MM.1S (cell line): ENCODE measurements at regions not wholly inside any gene's neighbourhood (a gene's known extent, or its start where the extent isn't known, plus 50 kb on each side); places are given as distances from the start of the nearest gene placed in this dataset.

Experiments
- DNase-seq: peaks from one replicate; pipeline ENCODE4 v3.0.0-alpha.2; 2015
- H2AFZ ChIP-seq: fragments of 300-600 bp; sonication (generic); 2 replicates; pipeline ENCODE4 v1.6.0; 2016; ENCODE audit warnings: antibody characterized with exemption, low read length
- H3F3A ChIP-seq: fragments of 300-600 bp; sonication (generic); 2 replicates; pipeline ENCODE4 v1.6.1; 2016; ENCODE audit warnings: mild to moderate bottlenecking, antibody characterized with exemption, low read length, moderate library complexity, mixed read lengths; ENCODE audit not compliant: insufficient read depth
- H3K27ac ChIP-seq: fragments of 300-600 bp; sonication (generic); 2 replicates; pipeline ENCODE4 v1.5.1; 2016; ENCODE audit warnings: mild to moderate bottlenecking, low read length
- H3K27me3 ChIP-seq: fragments of 300-600 bp; sonication (generic); replicated peaks from 2 replicates; pipeline ENCODE4 v1.6.0; 2016; ENCODE audit warnings: low read length; ENCODE audit not compliant: insufficient read depth
- H3K36me3 ChIP-seq: fragments of 300-600 bp; sonication (generic); replicated peaks from 2 replicates; pipeline ENCODE4 v1.6.1; 2016; ENCODE audit warnings: mild to moderate bottlenecking, low read length, mixed read lengths; ENCODE audit not compliant: insufficient read depth
- H3K4me1 ChIP-seq: fragments of 300-600 bp; sonication (generic); 2 replicates; pipeline ENCODE4 v1.6.1; 2016; ENCODE audit warnings: low read length, mixed read lengths
- H3K4me2 ChIP-seq: fragments of 300-600 bp; sonication (generic); 2 replicates; pipeline ENCODE4 v1.6.0; 2016; ENCODE audit warnings: low read depth, low read length
- H3K4me3 ChIP-seq: fragments of 300-600 bp; sonication (generic); 2 replicates; pipeline ENCODE4 v1.5.1; 2016; ENCODE audit warnings: low read length, mixed read lengths
- H3K79me2 ChIP-seq: fragments of 300-600 bp; sonication (generic); 2 replicates; pipeline ENCODE4 v1.6.1; 2016; ENCODE audit warnings: mixed run types, low read length, mixed read lengths
- H3K9ac ChIP-seq: fragments of 300-600 bp; sonication (generic); 2 replicates; pipeline ENCODE4 v1.6.1; 2016; ENCODE audit warnings: low read length, mixed read lengths
- H3K9me2 ChIP-seq: fragments of 300-600 bp; sonication (generic); replicated peaks from 2 replicates; pipeline ENCODE4 v1.6.1; 2016; ENCODE audit warnings: mild to moderate bottlenecking, low read length, mixed read lengths; ENCODE audit not compliant: insufficient read depth
- H3K9me3 ChIP-seq: fragments of 300-600 bp; sonication (generic); replicated peaks from 2 replicates; pipeline ENCODE4 v1.6.1; 2016; ENCODE audit warnings: mild to moderate bottlenecking, low read length, mixed read lengths; ENCODE audit not compliant: insufficient read depth
- H4K20me1 ChIP-seq: fragments of 300-600 bp; sonication (generic); 2 replicates; pipeline ENCODE4 v1.6.1; 2016; ENCODE audit warnings: mild to moderate bottlenecking, low read length, moderate library complexity, mixed read lengths; ENCODE audit not compliant: insufficient read depth
- EZH2 ChIP-seq: fragments of 300-600 bp; sonication (generic); optimal IDR thresholded peaks from 2 replicates; pipeline ENCODE3; 2017; ENCODE audit warnings: low read depth, mild to moderate bottlenecking, antibody characterized with exemption, low read length, mixed read lengths
- EZH2phosphoT487 ChIP-seq: fragments of 300-600 bp; sonication (generic); IDR thresholded peaks from 2 replicates; pipeline ENCODE4 v1.6.1; 2018; ENCODE audit warnings: antibody characterized with exemption, low read length
- TF ChIP-seq, protein P1 (sequence below): fragments of 300-600 bp; sonication (generic); IDR thresholded peaks from 2 replicates; pipeline ENCODE4 v1.5.1; 2016; ENCODE audit warnings: antibody characterized with exemption, low read length, mixed read lengths

DNA sequence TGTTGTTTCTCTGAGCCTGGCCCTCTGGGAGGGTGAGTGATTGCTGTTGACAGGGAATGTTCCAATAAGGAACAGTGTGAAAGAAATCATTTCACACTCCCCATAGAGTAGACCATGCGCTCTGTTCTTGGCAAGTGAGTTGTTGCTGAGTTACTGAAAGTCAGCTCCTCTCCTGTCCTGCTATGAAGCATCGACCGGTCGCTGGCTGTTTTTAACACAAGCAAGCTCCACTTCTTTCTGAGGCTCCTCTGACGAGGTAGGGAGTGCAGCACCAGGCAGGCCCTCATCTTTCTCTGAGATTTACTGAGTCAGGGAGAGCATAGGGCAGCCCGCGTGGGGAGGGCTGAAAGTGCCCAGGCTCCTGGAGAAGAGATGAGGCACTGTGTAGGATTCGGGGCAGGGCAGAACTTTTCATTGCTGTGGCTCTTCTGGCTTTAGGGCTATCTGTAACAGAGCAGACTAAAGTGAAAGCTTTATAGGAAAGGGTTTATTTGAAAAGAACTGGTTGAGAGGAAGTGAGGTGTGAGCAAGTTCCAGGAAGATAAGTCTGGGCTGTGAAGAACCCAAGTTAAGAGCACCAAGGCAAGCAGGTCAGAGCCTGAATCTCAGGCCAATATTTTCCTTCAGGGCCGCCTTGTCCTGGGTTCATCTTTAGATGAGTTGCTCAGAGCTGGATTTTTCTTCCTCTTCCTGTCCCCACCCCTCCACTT, 332.2 kb downstream of the CCSER2 start:
- Histone ChIP-seq H3K27ac (no peak overlapping the region), H3K9me2 (no peaks in the 10 kb centered on the region), H3K4me3 (no peak overlapping the region), H4K20me1 (no peaks in the 10 kb centered on the region), H3F3A (no peaks in the 10 kb centered on the region), H3K79me2 (no peaks in the 10 kb centered on the region), H2AFZ (no peak overlapping the region), H3K4me2 (no peak overlapping the region), H3K36me3 (no peaks in the 10 kb centered on the region), H3K9ac (no peak overlapping the region), H3K9me3 (no peaks in the 10 kb centered on the region), H3K4me1 (no peaks in the 10 kb centered on the region), H3K27me3 (no peaks in the 10 kb centered on the region)
- no peak for DNase-seq
- no peak for TF ChIP-seq EZH2
- TF ChIP-seq EZH2phosphoT487 = no peak
- TF ChIP-seq, protein P1, sequence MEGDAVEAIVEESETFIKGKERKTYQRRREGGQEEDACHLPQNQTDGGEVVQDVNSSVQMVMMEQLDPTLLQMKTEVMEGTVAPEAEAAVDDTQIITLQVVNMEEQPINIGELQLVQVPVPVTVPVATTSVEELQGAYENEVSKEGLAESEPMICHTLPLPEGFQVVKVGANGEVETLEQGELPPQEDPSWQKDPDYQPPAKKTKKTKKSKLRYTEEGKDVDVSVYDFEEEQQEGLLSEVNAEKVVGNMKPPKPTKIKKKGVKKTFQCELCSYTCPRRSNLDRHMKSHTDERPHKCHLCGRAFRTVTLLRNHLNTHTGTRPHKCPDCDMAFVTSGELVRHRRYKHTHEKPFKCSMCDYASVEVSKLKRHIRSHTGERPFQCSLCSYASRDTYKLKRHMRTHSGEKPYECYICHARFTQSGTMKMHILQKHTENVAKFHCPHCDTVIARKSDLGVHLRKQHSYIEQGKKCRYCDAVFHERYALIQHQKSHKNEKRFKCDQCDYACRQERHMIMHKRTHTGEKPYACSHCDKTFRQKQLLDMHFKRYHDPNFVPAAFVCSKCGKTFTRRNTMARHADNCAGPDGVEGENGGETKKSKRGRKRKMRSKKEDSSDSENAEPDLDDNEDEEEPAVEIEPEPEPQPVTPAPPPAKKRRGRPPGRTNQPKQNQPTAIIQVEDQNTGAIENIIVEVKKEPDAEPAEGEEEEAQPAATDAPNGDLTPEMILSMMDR = no peak

GRCh38 chr10:84665211-84665610, 336.8 kb downstream of the CCSER2 start:
- H2AFZ ChIP-seq = no peak overlapping the region
- no peaks in the 10 kb centered on the region for H4K20me1 ChIP-seq
- H3K27me3 ChIP-seq = no peaks in the 10 kb centered on the region
- H3K4me2 ChIP-seq = no peak overlapping the region
- H3K36me3 ChIP-seq = no peaks in the 10 kb centered on the region
- no peak for DNase-seq
- no peaks in the 10 kb centered on the region for H3K9me3 ChIP-seq
- H3K4me1 ChIP-seq = no peaks in the 10 kb centered on the region
- H3F3A ChIP-seq = no peaks in the 10 kb centered on the region
- H3K27ac ChIP-seq = no peak overlapping the region
- H3K4me3 ChIP-seq = no peak overlapping the region
- H3K9ac ChIP-seq = no peak overlapping the region
- H3K79me2 ChIP-seq = no peaks in the 10 kb centered on the region
- no peaks in the 10 kb centered on the region for H3K9me2 ChIP-seq
- TF ChIP-seq, protein P1 = no peak
- TF ChIP-seq EZH2 (no peak), EZH2phosphoT487 (no peak)

- Histone ChIP-seq H3K9me2 (no peaks in the 10 kb centered on the region), H3K79me2 (no peaks in the 10 kb centered on the region), H2AFZ (no peak overlapping the region), H3K27ac (no peak overlapping the region), H3K4me1 (no peaks in the 10 kb centered on the region), H3K36me3 (no peaks in the 10 kb centered on the region), H3K4me3 (no peak overlapping the region), H3F3A (no peaks in the 10 kb centered on the region), H3K9me3 (no peaks in the 10 kb centered on the region), H4K20me1 (no peaks in the 10 kb centered on the region), H3K27me3 (no peaks in the 10 kb centered on the region), H3K4me2 (no peak overlapping the region), H3K9ac (no peak overlapping the region)
- no peak for DNase-seq
- TF ChIP-seq EZH2 = no peak
- TF ChIP-seq, protein P1 = peak; percentile 41
Measured at GRCh38 chr10:84665883-84666463, 337.6 kb downstream of the CCSER2 start.
